Stimulated activated CD8-positive, alpha-beta memory T cell treated with anti-CD3 and anti-CD28 coated beads, Interleukin-4, amount 100 ng/mL, for 1 hour (primary cell): ENCODE measurements at regions not wholly inside any gene's neighbourhood (a gene's known extent, or its start where the extent isn't known, plus 50 kb on each side); places are given as distances from the start of the nearest gene placed in this dataset.

Source experiments
- DNase-seq, 2 donors: peaks; one replicate each; pipeline ENCODE4 v3.0.0-alpha.2; 2020; ENCODE audit warnings: low read depth in 2 of 2, low spot score in 1 of 2

- no peak for DNase-seq
Measured at GRCh38 chr1:239779962-239780361, 311.7 kb upstream of the FMN2 start.

DNA sequence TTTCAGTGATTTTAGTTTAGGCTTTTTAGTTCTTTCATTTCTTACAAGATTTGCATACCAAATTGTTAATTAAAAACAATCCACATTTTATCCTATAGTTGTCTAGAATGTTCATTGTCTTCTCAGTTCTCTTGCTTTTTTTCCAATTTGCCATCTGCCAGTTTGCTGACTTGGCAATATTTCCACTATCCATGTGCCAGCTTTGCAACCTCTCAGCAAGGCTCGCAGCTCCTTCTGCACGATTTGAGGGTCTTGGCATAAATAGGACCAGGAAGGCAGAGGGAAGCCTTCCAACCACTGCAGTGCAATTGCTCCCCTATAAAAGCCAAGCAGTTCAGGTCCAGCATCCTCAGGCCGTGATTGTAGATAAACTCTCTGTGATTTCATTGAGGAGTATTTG is 306.8 kb upstream of the FMN2 start:
- DNase-seq, result no peak

DNA sequence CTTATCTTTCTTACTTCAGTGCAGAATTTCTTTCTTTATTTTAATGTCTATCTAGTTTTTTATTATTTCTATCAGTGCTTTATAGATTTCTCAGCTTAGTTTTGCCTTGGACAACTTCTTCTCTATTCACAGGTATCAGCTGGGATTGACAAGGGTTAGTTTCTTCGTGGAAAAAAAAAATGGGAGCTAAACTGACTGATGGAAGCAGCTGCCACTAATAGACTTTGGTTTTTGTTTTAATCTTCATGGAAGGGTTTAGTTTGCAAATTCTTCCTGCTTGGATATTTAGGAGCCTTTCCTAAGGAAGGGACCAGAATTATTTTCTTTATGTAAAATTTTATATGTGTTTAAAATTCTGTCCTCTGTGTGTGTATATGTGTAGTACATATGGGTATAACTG is 306.1 kb upstream of the FMN2 start:
- no peak for DNase-seq

- no peak for DNase-seq
Measured at GRCh38 chr1:239786464-239786863, 305.2 kb upstream of the FMN2 start.

GRCh38 chr1:239792157-239792556 is 299.5 kb upstream of the FMN2 start:
- no peak for DNase-seq

DNA sequence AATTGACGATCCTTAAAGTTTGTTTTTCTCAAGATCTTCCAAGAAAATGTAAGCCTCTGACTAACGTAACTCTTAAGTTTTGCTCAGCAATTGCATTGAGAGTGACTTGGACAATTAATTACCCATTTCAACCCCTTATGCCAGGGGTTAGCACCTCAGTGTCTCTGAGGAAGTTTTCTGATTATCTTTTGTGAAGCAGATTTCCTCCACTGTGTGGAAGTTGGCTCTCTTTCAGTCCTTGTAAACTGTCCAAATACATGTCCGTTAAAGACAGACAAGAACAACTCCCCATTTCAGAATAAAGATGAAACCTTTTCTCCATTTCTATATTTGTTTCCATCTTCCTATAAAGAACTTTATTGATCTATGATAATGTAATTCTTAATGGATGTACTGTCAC is 296.4 kb upstream of the FMN2 start:
- DNase-seq, result no peak

- no peak for DNase-seq
Measured at GRCh38 chr1:239799617-239800016, 292.1 kb upstream of the FMN2 start.

DNA sequence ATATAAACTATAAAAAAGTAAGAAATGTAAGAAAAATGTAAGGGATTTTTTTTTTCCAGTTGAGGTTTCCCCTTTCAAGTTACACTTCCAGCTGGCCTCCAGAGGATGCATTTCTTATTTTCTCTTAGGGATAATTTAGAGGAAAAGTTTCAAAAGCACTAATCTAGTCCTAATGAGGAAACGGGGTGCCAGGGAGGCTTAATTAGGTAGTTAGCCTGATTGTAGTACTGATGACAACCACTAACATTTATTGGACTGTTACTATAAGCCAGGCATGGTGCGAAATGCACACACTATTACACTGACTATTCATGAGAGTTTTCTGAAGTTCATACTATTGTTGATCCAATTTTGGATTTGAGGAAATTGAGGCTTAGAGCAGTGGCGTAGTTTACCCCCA is 290.8 kb upstream of the FMN2 start:
- no peak for DNase-seq

- no peak for DNase-seq
Measured at GRCh38 chr1:239802275-239802674, 289.4 kb upstream of the FMN2 start.

DNA sequence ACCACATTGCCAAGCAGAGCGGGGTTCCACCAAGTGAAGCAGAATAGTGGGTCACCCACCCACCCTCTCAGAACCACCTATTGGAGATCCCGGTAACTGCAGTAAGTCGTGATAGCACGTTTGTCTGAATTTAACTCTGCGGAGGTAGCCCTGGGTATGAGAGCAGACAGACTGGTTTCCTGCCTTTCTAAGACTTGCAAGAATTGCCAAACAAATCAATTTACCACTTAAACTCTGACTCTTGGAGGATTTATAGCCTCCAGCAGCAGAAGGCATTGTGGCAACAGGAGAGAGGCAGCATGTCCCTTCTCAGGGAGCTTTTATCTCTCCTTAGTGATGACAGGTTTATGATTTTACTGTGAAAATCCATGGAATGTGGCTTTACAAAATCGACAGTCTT is 287.9 kb upstream of the FMN2 start:
- no peak for DNase-seq

DNA sequence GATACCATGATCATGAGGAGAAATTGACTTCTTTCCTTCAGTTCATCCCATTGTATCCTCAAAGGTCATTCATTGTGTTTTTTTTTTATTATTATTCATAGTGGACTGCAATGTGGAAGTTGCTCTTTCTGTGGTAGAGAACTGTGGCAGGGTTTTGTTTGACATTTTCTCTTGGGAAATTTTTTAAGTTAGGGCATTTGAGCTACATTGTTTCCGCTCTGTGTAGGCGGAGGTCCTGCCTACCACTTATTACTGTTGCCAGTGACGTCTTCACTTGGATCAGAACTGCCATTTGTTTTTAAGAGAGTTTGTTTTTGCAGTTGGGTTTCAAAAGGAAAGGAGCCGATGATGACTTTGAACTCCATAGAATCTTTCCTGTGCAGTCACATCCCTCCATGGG is 287.4 kb upstream of the FMN2 start:
- DNase-seq, result no peak

- DNase-seq, result no peak
Measured at GRCh38 chr1:239805042-239805441, 286.6 kb upstream of the FMN2 start.

GRCh38 chr1:239805851-239806772 is 285.6 kb upstream of the FMN2 start:
- DNase-seq, result no peak

DNA sequence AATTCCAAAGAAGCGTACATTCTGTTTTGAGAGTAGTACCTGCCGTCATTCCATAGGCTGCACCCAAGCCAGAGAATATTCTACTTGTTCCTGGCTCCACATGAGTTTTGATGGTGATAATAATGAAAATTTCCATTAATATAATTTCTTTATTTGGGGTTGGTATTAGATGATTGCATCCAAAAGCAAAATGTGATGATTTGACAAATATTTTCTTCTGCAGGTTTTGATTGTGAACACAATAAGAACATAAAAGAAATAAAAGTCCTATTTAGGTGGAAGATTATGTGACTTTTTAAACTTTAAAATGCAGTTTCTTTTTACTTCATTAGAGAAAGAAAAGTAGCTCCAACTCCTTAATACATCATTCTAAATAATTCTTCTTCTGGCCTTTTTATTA is 284.8 kb upstream of the FMN2 start:
- DNase-seq, result no peak

DNA sequence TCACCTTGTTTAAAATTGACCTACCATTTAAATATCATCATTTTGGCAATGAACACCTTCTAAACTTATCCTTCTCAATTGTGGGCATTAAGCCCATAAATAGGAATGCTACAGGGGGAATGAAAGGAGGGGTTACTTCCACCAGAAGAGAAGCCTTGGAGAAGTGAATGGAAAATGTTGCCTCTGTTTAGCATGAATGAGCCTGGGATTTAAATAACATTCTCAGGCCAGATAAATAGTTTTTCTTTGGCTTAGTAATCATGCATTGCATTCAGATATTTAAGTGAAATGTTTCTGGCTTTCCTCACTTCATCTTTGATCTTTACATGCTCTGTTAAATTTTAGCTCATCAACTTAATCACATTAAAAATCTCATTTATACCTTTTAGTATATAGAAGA is 284.3 kb upstream of the FMN2 start:
- DNase-seq, result no peak

GRCh38 chr1:239810061-239810481 is 281.6 kb upstream of the FMN2 start:
- no peak for DNase-seq

DNA sequence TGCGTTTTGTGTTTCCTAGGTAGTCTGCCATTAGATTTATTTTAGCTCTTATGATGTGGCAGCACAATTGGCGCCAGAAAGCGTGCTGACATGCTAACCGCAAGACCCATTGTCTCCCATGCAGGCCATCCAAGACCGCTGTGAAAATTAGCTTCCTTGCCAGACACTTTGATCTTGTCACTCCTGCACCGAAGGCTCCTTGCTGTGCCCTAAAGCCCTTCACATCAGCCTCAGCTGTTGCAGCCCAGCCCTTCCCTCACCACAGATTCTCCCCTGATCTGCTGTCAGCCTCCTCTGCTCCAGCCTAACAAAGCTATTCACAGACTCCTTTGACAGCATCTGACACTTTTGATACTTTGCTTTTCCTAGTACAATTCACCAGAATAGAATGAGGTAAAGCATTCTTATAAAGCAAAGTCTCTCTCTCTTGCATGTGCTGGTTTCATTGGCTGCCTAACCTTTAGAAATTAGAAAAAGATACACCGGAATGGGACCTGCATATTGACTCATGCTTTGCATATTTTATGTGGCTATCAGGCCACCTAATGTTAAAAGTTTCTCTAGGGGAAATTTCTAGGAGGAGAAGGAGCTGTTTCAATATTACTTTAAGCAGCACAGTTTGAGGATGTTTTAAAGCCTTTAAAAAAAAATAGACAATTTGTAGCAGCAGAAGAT is 280.3 kb upstream of the FMN2 start:
- DNase-seq, result no peak

GRCh38 chr1:239812580-239812979 is 279.1 kb upstream of the FMN2 start:
- no peak for DNase-seq

- DNase-seq, result no peak
Measured at GRCh38 chr1:239814306-239814881, 277.3 kb upstream of the FMN2 start.

DNA sequence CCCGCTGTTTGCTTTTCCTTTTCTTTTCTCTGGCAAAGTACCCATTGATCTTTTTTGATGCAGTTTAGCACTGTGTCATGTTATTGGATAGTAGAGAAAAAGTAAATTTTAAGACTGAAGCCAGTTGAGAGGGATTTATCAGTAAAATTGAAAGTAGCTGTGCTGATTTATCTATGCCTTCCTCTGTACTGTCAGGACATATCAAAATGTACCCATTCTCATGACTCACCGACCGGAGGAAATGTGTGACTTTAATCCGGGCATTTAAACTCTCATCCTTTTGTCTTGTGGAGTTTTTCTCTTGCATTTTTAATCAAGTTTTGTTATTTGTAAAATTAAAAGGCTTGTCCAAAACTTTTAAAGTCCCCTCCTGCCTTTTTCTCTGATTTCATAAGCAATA is 276.6 kb upstream of the FMN2 start:
- no peak for DNase-seq

DNA sequence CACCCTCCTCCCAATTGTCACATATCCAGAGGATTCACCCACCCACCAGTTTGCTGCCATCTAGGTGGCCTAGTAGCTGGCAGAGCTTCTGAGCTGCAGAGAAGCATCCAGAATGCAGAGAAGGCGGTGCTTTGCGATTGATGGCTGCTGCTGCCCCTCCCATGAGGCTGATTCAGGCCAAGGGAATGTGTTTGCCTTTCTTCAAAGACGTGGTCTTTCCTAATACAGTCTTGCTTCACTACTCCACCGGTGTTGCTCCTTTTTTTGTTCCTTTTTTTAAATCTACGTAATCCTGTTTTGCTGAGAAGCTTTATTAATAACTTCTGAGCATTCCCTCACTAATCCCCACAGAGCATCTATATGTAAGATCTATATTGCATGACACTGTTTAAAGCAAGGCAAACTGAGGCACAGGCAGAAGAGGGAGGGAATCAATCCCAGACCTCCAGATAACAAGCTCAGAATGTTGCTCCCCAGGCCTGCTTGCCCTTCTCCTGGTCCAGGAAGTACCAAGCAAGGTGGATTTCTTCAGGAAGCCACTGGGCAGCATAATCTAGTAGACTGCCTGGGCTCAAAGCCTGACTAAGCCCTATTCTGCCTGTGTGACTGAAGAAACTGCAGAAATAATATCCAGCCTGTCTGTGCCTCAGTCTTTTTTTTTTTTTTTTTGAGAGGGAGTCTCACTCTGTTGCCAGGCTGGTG is 275.5 kb upstream of the FMN2 start:
- DNase-seq, result no peak

- DNase-seq, result no peak
Measured at GRCh38 chr1:239817276-239817675, 274.4 kb upstream of the FMN2 start.
